Thyroid gland (tissue), 4 donors: ENCODE measurements at regions not wholly inside any gene's neighbourhood (a gene's known extent, or its start where the extent isn't known, plus 50 kb on each side); places are given as distances from the start of the nearest gene placed in this dataset.

ENCODE experiments used
- DNase-seq, 2 donors: peaks; one replicate each; pipeline ENCODE4 v3.0.0-alpha.2; 2019
- H3K27ac ChIP-seq, 3 donors: fragments of 200-600 bp; sonication (generic); 1 replicate in 2 of 3; 2 replicates in 1 of 3; pipeline ENCODE4 v1.5.1; 2016 to 2019; ENCODE audit warnings: mild to moderate bottlenecking in 1 of 3, moderate library complexity in 1 of 3
- H3K27me3 ChIP-seq: fragments of 200-600 bp; sonication (generic); one replicate; pipeline ENCODE4 v1.5.1; 2019
- H3K36me3 ChIP-seq, 2 donors: fragments of 200-600 bp; sonication (generic); one replicate each; pipeline ENCODE4 v1.5.1; 2016 to 2019
- H3K4me1 ChIP-seq, 2 donors: fragments of 200-600 bp; sonication (generic); one replicate each; pipeline ENCODE4 v1.5.1; 2017 to 2019
- H3K4me3 ChIP-seq, 3 donors: fragments of 200-600 bp; sonication (generic); replicated peaks in 1 of 3; 1 replicate in 2 of 3; 2 replicates in 1 of 3; pipeline ENCODE4 v1.5.1; 2016; ENCODE audit warnings: mild to moderate bottlenecking in 1 of 3
- H3K9me3 ChIP-seq: fragments of 200-600 bp; sonication (generic); one replicate; pipeline ENCODE4 v1.5.1; 2017
- POLR2A ChIP-seq, 2 donors: fragments of 450-650 bp; IDR thresholded peaks; one replicate each; pipeline ENCODE4 v1.6.1; 2017; ENCODE audit warnings: antibody characterized with exemption in 2 of 2, mild to moderate bottlenecking in 2 of 2, moderate library complexity in 1 of 2
- WGBS, 2 donors: methylation state at CpG; one replicate each; pipeline ENCODE4 v1.1.5; 2017; 5-methylcytosine and 5-hydroxymethylcytosine counted together
- intact Hi-C: fragments of 100-400 bp; cut with DNase I; formaldehyde crosslinking; loops from one replicate; pipeline ENCODE4 v1.15.1; 2023
- TF ChIP-seq, protein P1 (sequence below), 6 experiments: fragments of 200-600 bp in 3 of 6; fragments of 450-650 bp in 3 of 6; sonication (generic) in 3 of 6; IDR thresholded peaks; one replicate each; pipeline ENCODE4 v1.5.1; 2016 to 2019; ENCODE audit warnings: antibody characterized with exemption in 6 of 6, mild to moderate bottlenecking in 2 of 6, inconsistent platforms in 1 of 6, moderate library complexity in 1 of 6

DNA sequence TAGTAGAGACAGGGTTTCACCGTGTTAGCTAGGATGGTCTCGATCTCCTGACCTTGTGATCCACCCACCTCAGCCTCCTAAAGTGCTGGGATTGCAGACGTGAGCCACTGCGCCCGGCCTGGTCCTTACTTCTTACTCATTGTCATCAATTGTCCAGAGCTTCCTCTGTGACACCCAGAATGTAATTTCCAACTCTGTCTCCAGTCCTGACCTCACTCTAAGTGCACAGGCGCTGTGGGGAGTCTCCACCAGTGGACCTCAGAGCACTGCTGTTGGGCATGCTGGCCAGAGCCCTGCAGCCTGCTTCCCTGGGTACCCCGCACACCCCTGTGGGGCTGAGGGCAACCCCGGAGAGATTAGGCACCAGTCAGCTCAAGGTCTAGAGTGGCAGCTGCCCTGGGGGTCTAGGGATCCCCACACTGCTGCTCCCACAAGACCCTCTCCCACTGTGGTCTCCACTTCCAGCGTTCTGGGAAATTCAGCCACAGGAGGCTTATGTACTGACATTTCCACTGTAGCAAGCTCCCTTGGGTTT is 1140.3 kb downstream of the TBC1D22A start:
- no peaks in the 10 kb centered on the region for H3K27me3 ChIP-seq
- no peaks in the 10 kb centered on the region for H3K4me1 ChIP-seq
- no peak overlapping the region for H3K4me3 ChIP-seq
- no peaks in the 10 kb centered on the region for H3K36me3 ChIP-seq
- 88 to 92% methylated on average over 6 to 9 of the region's 9 CpGs for whole genome bisulfite sequencing, 2 donors
- H3K27ac ChIP-seq = no peak overlapping the region
- no peaks in the 10 kb centered on the region for H3K9me3 ChIP-seq
- intact Hi-C loops = no loop called here
- TF ChIP-seq POLR2A (IDR thresholded peaks at IDR 0.05) = no peak
- TF ChIP-seq, protein P1, sequence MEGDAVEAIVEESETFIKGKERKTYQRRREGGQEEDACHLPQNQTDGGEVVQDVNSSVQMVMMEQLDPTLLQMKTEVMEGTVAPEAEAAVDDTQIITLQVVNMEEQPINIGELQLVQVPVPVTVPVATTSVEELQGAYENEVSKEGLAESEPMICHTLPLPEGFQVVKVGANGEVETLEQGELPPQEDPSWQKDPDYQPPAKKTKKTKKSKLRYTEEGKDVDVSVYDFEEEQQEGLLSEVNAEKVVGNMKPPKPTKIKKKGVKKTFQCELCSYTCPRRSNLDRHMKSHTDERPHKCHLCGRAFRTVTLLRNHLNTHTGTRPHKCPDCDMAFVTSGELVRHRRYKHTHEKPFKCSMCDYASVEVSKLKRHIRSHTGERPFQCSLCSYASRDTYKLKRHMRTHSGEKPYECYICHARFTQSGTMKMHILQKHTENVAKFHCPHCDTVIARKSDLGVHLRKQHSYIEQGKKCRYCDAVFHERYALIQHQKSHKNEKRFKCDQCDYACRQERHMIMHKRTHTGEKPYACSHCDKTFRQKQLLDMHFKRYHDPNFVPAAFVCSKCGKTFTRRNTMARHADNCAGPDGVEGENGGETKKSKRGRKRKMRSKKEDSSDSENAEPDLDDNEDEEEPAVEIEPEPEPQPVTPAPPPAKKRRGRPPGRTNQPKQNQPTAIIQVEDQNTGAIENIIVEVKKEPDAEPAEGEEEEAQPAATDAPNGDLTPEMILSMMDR (IDR thresholded peaks at IDR 0.05) = no peak
- DNase-seq = no peak

DNA sequence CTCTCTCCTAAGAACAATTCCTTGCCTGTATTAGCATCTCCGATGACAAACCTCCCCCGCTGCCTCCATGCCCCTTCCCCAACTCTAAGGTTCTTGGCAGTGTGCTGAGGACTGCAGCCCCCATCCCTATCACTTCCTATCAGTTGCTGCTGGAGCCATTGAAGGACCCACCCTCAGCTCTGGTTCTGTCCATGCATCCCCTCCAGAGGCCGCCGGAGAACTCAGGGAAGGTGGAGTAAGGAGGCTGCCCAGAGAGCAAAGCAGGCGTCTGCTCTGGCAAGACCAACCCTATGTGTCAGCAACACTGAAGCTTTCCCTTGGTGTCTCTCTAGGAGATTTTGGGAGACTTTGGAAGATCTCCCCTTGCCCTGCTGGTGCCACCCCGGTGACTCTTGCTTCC is 1139.5 kb downstream of the TBC1D22A start:
- TF ChIP-seq, protein P1 (IDR thresholded peaks at IDR 0.05) = no peak
- no peak for TF ChIP-seq POLR2A (IDR thresholded peaks at IDR 0.05)
- Histone ChIP-seq H3K4me1 (no peaks in the 10 kb centered on the region), H3K27me3 (no peaks in the 10 kb centered on the region), H3K9me3 (no peaks in the 10 kb centered on the region), H3K36me3 (no peaks in the 10 kb centered on the region), H3K4me3 (no peak overlapping the region), H3K27ac (no peak overlapping the region)
- intact Hi-C loops = no loop called here
- 85 to 88% methylated on average over 6 of the region's 6 CpGs for WGBS, 2 donors
- no peak for DNase-seq

DNA sequence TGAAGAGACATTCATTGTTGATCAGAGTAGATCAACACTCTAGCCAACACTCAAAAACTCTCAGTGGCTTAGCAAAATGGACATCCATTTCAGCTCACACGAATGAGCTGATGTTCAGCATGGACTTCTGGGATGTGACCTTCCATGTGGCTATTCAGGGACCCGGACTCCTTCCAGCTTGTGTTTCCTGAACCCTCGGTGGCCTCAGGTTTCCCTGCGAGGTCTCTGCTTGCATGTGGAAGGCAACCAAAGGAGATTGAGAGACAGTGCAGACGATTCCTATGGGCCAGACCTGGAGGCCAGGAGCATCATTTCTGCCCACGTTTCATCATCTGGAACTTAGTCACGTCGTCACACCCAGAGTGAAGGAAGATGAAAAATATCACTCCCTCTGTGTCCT is 1137.4 kb downstream of the TBC1D22A start:
- DNase-seq = no peak
- Histone ChIP-seq H3K36me3 (no peaks in the 10 kb centered on the region), H3K4me1 (no peaks in the 10 kb centered on the region), H3K27me3 (no peaks in the 10 kb centered on the region), H3K9me3 (no peaks in the 10 kb centered on the region), H3K27ac (no peak overlapping the region), H3K4me3 (no peak overlapping the region)
- WGBS, 2 donors = 89 to 92% methylated on average over 8 of the region's 8 CpGs
- TF ChIP-seq, protein P1 (IDR thresholded peaks at IDR 0.05) = no peak
- TF ChIP-seq POLR2A (IDR thresholded peaks at IDR 0.05) = no peak
- intact Hi-C loops = no loop called here

DNA sequence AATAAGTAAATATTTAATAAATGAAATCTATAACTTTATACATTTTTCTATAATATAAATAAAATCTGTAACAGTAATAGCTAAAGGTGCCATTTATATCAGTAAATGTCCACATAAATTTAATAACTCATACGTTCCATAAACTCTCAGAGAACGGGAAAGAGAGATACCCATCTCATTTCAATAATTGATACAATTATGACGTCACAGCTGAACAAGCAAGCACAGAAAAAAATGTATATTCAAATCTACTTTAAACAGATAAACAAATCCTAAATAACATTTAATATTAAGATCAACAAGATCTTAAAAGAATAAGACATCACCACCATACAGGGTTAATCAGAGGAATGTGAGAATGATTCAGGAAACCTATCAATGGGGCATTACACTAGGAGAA is 1136.5 kb downstream of the TBC1D22A start:
- no peak overlapping the region for H3K27ac ChIP-seq
- WGBS, 2 donors = 85 to 91% methylated on average over 3 of the region's 3 CpGs
- no peak overlapping the region for H3K4me3 ChIP-seq
- H3K27me3 ChIP-seq = no peaks in the 10 kb centered on the region
- TF ChIP-seq, protein P1 (IDR thresholded peaks at IDR 0.05) = no peak
- no peak for TF ChIP-seq POLR2A (IDR thresholded peaks at IDR 0.05)
- no peaks in the 10 kb centered on the region for H3K36me3 ChIP-seq
- intact Hi-C loops = no loop called here
- no peaks in the 10 kb centered on the region for H3K4me1 ChIP-seq
- no peaks in the 10 kb centered on the region for H3K9me3 ChIP-seq
- no peak for DNase-seq

DNA sequence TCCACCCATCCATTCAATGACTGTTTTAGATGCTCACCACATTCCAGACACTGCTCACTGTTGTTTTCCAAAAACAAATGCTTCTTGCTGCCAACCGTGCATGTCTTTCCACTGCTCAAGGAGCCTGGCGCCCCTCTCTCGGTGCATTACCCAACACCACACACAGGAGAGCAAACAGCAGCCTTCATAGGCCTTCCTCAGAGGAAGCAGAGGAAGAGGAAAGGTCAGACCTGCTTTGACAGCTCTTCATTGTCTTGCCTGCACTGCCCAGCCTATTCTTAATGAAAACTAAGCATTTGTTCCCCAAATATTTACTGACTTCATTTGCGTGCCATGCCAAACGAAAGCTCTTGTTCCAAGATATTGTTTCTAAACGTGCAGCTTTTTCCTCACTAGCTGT is 1129.2 kb downstream of the TBC1D22A start:
- H3K27me3 ChIP-seq = no peaks in the 10 kb centered on the region
- WGBS, 2 donors = 58 to 60% methylated on average over 6 of the region's 6 CpGs
- TF ChIP-seq, protein P1 (IDR thresholded peaks at IDR 0.05) = no peak
- no peak for TF ChIP-seq POLR2A (IDR thresholded peaks at IDR 0.05)
- no peaks in the 10 kb centered on the region for H3K9me3 ChIP-seq
- no peaks in the 10 kb centered on the region for H3K4me1 ChIP-seq
- no peak for DNase-seq
- intact Hi-C loops = no loop called here
- no peak overlapping the region for H3K4me3 ChIP-seq
- no peak overlapping the region for H3K27ac ChIP-seq
- H3K36me3 ChIP-seq = no peaks in the 10 kb centered on the region
